Endothelial cell of hepatic sinusoid (primary cell): ENCODE measurements at regions not wholly inside any gene's neighbourhood (a gene's known extent, or its start where the extent isn't known, plus 50 kb on each side); places are given as distances from the start of the nearest gene placed in this dataset.

ENCODE experiments used
- in situ Hi-C: cut with HindIII; loops from 2 replicates; pipeline ENCODE4 v1.10.0; 2017; ENCODE audit warnings: low sequenced_read_pairs

- in situ Hi-C loops = no loop called here
These were observed 1153.9 kb upstream of the TMPRSS15 start for GRCh38 chr21:19557488-19557887.

DNA sequence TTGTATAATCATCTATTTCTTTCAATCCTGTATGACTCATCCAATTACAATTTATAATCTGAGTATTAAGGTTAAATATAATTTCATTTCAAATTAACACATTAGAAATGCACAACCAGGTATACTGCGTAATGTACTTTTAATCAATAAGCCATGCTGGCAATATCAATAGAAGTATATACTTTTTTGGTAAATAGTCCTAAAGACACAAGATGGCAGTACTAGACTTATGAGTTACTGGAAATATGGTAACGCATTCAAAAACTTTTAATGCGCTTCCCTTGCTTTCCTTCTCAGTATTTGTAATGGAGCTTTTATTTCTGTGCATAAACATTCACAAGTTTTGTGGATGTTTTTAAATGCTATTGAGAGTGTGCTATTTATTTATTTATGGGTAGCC lies 1162.0 kb upstream of the TMPRSS15 start:
- in situ Hi-C loops = no loop called here

GRCh38 chr21:19566975-19567374 lies 1163.4 kb upstream of the TMPRSS15 start:
- in situ Hi-C loops = no loop called here

- in situ Hi-C loops = no loop called here
These were observed 1173.8 kb upstream of the TMPRSS15 start for GRCh38 chr21:19577381-19577780.

- in situ Hi-C loops = no loop called here
These were observed 1186.5 kb upstream of the TMPRSS15 start for GRCh38 chr21:19590044-19590443.

DNA sequence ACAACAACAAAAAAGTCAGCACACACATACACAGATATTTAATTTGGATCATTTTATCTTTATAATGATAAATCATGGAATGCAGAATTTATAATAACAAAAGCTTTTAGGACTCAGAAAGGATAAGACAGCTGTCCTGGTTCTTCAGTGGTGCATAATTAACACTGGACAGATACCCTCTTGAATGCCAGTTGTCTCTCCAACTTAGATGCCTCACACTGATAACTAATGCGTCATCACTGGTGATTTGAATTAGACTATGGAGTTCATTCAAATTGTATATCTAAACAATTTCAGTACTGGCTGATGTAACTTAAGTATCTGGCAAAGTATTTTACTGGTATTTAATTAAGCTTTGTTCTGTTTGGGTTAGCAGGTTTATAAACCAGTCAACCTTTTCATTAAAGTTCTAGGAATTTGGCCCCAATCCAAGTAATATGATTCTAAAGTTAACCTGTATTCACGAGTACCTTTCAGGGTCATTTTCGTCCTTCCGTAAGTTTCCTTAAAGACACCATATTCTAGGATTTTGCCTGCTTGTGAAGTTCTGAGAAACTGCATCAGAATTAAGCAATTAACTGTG lies 1199.5 kb upstream of the TMPRSS15 start:
- in situ Hi-C loops = no loop called here

GRCh38 chr21:19608101-19608621 lies 1204.6 kb upstream of the TMPRSS15 start:
- in situ Hi-C loops = no loop called here

DNA sequence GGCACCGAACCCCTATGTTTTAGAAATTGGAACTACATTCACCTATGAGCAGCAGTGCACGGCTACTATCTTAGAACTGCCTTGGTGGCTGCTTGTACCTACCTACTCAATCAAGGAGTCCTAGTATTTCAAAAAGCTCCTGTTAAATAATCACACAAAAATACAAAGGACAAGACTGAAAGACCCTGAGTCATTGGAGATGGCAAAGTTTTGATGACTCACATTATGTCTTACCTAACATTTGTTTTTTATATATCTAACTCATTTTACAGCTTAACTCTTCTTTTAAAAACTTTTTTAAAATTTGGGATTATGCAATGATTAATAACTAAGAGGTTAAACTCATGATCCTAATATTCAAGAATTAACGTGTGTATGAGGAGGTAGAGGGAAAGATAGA lies 1206.0 kb upstream of the TMPRSS15 start:
- in situ Hi-C loops = no loop called here

DNA sequence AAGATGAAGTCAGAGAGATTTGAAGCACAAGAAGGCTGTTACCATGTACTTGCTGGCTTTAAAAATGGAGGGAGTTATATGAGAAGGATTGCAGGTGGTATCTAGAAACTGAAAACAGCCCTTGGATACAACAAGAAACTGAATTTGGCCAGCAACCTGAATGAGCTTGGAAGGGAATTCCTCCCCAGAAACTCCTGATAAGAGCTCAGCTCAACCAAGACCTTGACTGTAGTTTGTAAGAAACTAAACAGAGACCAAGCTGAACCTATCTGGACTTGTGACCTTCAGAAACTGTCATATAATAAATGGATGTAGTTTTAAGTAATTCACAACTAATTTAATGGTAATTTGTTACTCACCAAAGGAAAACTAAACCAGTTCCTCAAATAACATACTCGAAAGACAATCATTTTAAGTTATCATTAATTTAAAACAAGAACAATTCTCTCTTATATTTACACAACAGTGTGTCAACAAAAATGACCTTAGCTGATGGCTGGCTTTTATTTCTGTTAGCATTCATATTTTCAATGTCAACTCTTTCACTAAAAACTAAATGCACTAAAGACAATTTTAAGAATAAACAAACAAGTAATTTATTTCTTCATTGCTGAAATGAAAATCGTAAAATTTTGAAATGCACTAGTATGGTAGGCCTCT lies 1218.4 kb upstream of the TMPRSS15 start:
- in situ Hi-C loops = no loop called here

- in situ Hi-C loops = no loop called here
These were observed 1237.4 kb upstream of the TMPRSS15 start for GRCh38 chr21:19640964-19641363.

- in situ Hi-C loops = no loop called here
These were observed 1244.8 kb upstream of the TMPRSS15 start for GRCh38 chr21:19648391-19648790.

DNA sequence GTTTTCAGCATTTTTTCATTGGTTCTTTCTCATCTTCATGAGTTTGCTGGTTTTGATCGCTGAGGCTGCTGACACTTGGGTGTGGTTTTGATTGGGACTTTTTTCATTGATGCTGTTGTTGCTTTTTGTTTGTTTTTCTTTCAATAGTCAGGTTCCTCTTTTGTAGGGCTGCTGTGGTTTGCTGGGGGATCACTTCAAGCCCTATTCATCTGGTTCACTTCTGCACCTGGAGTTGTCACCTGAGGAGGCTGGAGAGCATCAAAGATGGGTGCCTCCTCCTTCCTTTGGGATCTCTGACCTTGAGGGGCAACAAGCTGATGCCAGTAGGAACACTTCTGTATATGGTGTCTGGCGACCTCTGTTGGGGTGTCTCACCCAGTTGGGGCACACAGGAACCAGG lies 1279.9 kb upstream of the TMPRSS15 start:
- in situ Hi-C loops = no loop called here

DNA sequence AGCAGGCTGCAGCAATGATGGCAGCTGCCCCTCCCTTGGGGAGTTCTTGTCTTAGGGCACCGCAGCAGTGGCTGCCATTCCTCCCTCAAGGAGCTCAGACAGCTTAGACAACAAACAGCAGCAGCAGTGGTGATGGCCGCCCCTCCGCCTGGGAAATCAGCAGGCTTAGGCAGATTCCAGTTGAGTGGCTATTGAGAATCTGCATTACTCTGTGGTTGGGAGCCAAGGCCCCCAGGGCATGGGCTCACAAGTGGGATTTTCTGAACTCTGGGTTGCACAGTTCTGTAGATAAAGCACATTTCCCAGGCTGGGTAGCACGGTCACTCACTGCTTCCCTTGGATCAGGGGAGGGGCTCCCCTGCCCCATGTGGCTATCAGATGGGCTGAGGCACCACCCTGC lies 1280.7 kb upstream of the TMPRSS15 start:
- in situ Hi-C loops = no loop called here

DNA sequence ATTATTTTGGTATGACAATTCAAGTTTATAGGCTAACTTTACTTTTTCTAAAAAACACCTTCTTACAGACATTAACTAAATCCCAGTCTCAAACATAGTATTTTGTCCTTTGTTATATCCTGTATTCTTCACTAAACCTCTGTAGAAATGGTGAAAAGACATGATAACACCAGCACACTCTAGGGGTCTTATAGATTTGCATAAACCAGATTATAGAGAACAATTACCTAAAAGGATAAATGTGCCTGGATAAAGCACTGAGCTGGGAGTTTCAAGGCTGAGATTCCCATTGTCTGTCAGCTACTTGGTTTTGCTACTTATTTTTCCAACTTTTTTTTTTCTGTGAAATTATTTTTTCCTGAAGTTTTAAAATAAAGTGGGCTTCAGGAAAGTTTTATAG lies 1288.6 kb upstream of the TMPRSS15 start:
- in situ Hi-C loops = no loop called here

DNA sequence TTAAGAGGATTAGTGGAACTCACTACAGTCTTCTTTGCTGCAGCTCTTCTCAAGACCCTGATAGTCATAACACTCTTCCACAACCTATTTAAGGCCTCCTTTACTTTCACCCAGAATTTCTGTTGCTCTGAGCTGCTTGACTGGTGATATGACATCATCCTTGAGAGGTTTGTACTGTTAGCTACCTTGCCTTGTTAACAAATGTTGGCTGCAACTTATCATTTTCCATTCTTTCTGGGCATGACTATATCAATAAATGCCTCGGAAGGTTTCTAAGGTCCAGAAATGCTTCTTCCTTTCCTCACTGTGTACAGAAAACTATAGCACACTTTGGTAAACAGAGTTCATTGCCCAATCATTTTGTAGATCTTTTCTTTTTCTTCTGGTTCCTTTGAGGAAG lies 1292.2 kb upstream of the TMPRSS15 start:
- in situ Hi-C loops = no loop called here

DNA sequence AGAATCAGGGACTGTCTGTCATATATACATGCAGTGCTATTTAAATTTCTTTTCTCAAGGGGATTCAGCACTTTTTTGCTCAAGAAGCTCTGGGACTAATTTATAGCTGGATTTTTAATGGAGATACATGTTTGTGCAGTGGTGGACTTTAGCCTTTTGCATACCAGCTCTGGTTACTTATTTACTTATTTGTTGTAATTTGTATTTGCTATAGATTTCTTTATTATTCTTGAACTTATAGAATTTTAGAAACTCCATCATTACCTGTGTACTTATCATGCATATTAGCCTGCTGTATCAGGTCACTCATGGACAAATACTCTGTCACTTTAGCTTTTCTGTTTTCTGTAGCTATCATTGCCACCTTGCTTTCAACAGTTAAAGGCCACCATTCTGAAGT lies 1296.9 kb upstream of the TMPRSS15 start:
- in situ Hi-C loops = no loop called here

- in situ Hi-C loops = no loop called here
These were observed 1295.5 kb upstream of the NCAM2 start for GRCh38 chr21:19702726-19703125.

- in situ Hi-C loops = no loop called here
These were observed 1293.4 kb upstream of the NCAM2 start for GRCh38 chr21:19704832-19705231.

- in situ Hi-C loops = loop anchor here (5.0 kb wide), 1 partner anchor 45 kb away; no protein-coding TSS in a partner anchor
These were observed 1285.8 kb upstream of the NCAM2 start for GRCh38 chr21:19712441-19712840.

DNA sequence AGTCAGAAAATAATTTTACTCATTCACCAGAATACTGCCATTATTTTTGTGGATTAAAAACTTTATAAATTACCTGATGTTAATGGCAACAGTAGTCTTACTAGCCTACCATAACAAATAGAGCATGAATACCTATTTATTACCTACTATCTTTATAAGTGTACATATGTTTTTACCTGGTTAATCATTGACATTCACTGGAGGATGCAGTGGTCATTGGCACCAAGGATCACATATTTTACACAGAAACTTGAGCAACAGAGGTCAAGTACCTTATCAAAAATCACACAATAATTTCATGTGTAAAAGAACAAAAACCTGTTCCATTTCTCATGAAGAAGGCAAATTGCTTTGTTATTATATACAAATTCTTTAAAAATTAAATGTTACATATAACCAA lies 1284.9 kb upstream of the NCAM2 start:
- in situ Hi-C loops = loop anchor here (5.0 kb wide), 1 partner anchor 44 kb away; no protein-coding TSS in a partner anchor

- in situ Hi-C loops = no loop called here
These were observed 1274.1 kb upstream of the NCAM2 start for GRCh38 chr21:19724081-19724480.

DNA sequence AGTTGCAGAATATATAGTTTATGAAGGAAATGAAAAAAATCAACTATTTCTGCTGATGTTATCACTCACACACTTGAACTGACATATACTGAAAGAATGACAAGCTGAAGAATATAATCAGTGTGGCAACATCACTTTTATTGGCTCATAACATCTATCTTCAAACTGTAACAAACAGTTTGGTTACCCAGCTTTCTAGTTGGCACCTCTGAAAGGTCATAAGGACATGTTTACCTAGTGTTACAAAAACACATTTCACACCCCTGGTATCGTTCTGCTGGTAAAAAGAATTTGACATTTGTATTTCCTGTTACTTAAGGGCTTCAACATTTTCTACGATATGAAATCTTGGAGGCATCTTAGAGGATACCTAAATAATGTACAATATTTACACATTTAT lies 1267.0 kb upstream of the NCAM2 start:
- in situ Hi-C loops = no loop called here

GRCh38 chr21:19759836-19760235 lies 1238.4 kb upstream of the NCAM2 start:
- in situ Hi-C loops = loop anchor here (5.0 kb wide), 1 partner anchor 48 kb away; no protein-coding TSS in a partner anchor
